ENCODE measurements at regions not wholly inside any gene's neighbourhood (a gene's known extent, or its start where the extent isn't known, plus 50 kb on each side); places are given as distances from the start of the nearest gene placed in this dataset.

DNA sequence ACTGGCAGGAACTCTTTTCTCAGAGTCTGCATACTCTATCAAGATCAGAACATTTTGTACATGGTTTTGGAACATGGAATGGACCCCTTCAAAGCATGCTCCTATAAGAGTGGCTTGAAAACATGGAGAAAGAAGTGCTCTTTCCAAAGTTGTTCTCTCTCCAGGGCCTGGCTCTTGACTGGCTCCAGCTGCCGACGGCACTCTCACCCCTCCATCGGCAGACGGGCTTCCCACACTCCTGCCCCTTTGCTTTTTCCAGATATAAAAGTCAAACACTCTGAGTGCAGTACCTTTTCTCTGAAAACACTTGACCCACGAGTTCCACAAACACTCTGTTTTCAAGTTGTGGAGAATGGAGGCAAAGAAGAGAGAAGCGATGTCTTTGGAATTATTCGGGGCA is 72.5 kb upstream of the ONECUT1 start:
- no peak for DNase-seq

DNA sequence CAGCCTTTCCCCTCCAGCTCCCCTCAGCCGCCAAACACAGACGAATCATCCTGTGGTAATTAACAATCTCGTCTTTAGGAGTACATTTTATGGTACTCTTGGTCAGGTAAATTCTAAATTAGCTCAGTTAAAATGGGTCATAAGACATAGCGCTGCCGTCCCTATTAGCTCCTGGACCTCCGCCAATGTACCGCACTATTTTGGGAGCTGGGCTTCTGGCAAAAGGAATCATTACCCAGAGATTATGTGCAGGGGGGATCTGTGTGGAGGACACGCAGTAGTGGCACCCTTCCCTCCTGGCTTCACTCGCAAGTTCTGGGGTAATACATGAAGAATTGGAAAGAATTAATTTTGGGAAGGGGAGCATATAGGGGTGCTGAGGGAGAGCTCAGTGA is 68.6 kb upstream of the ONECUT1 start:
- no peak for DNase-seq

GRCh38 chr15:52857937-52858781 is 68.0 kb upstream of the ONECUT1 start:
- DNase-seq = no peak

DNA sequence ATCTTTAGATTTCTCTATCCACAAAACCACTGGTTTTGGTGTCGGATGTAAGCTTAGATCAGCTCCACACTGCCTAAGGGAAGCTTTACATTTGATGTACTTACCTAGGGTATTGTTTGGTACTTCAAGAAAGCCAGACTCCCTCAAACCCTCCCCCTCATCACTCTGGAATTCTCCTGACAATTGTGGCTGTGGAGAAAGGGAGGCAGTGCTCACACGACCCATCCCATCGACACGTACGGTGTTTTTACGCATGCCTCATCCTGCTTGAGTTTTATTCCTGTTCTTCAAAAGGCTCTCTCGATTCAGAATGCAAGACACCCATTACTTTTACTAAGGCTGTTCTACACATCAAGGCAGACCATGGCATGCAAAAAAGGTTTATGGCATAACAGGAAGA is 67.3 kb upstream of the ONECUT1 start:
- DNase-seq = no peak

DNA sequence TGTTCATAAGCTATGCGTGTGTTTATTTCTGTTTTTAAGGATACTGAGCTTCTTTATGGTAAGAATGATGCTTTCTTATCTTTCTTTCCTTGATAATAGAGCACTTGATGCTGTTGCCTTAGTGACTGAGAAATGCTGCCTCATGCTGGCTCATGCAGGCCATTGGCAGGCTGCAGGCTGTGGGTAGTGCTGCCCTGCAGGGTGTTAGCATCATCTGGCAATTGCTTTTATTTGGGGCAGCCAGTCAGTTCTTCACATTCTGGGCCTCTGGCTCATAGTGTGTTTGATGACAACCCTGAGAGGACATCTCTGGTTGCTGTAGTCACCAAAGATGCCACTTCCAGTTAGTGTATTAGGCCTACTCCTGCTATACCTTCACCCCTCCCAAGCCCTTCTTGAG is 66.2 kb upstream of the ONECUT1 start:
- no peak for DNase-seq

DNA sequence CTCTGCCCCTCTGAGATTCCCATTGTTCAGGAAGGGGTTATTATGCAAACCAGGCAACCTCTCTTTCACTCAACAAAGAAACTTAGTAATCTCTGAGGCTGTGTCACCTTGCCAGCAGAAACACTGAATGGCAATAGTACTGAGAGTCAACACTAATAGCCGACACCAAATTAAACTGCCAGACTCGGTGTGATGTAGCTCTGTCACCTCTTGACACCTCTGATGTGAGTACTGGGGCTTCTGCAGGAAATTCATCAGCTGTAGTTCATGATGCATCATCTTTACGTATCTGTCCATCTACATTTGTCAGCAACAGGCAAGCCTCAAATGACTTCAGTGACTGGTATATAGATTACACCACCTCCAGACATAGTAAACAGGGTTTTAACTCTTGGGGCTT is 65.0 kb upstream of the ONECUT1 start:
- DNase-seq = no peak

DNA sequence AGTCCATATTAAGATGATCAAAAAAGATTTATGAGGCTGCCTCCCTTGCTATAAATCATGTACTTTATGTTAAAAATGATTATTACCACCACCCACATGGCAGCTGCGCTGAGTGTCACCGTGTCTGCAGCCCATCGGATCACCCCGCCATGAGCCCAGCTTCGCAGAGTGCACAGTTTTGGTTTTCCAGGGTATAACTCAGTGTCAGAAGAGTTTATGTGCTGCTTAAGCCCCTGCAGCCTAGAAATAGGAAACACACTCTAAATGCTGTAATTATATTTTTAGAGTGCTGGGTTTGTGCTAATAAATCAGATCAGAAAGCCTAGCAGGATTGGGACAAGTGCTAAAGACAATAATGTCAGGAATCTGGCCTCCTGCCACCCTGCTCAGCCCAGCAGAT is 54.7 kb upstream of the ONECUT1 start:
- DNase-seq = no peak

Data from NCI-H1694 treated with DMSO at 0.1 percent for 48 hours (cell line).